Lung (tissue), 11 donors: ENCODE measurements at regions not wholly inside any gene's neighbourhood (a gene's known extent, or its start where the extent isn't known, plus 50 kb on each side); places are given as distances from the start of the nearest gene placed in this dataset.

ENCODE experiments used
- ATAC-seq: fragments of 200-7000 bp; cut with Tn5 transposase; one replicate; pipeline ENCODE4 v1.9.1; 2020; ENCODE audit warnings: moderate number of reproducible peaks; ENCODE audit not compliant: insufficient read depth, low FRiP score
- DNase-seq, 3 donors: peaks; one replicate each; pipeline ENCODE4 v3.0.0-alpha.2; 2013 to 2017
- H3K27ac ChIP-seq, 2 donors: one replicate each; pipeline ENCODE4 v1.5.1; 2013; ENCODE audit warnings: mild to moderate bottlenecking in 2 of 2, moderate library complexity in 2 of 2, control low read depth in 1 of 2, inconsistent platforms in 1 of 2, low read depth in 1 of 2, low read length in 1 of 2
- H3K27me3 ChIP-seq, 3 donors: one replicate each; pipeline ENCODE4 v1.5.1; 2013; ENCODE audit warnings: low read length in 2 of 3; ENCODE audit not compliant: control insufficient read depth in 3 of 3, insufficient read depth in 3 of 3
- H3K36me3 ChIP-seq, 4 donors: one replicate each; pipeline ENCODE4 v1.5.1; 2013; ENCODE audit warnings: low read length in 4 of 4, mild to moderate bottlenecking in 1 of 4, moderate library complexity in 1 of 4; ENCODE audit not compliant: control insufficient read depth in 4 of 4, insufficient read depth in 4 of 4
- H3K4me1 ChIP-seq, 5 donors: one replicate each; pipeline ENCODE4 v1.5.1; 2013; ENCODE audit warnings: low read length in 5 of 5, mild to moderate bottlenecking in 2 of 5, moderate library complexity in 1 of 5; ENCODE audit not compliant: control insufficient read depth in 5 of 5, insufficient read depth in 5 of 5
- H3K4me3 ChIP-seq: one replicate; pipeline ENCODE4 v1.5.1; 2013; ENCODE audit warnings: mild to moderate bottlenecking, control low read depth, moderate library complexity
- H3K9ac ChIP-seq, 2 donors: one replicate each; pipeline ENCODE4 v1.5.1; 2013; ENCODE audit warnings: low read length in 2 of 2, control low read depth in 1 of 2; ENCODE audit not compliant: insufficient read depth in 1 of 2
- H3K9me3 ChIP-seq, 4 donors: one replicate each; pipeline ENCODE4 v1.5.1; 2013; ENCODE audit warnings: low read length in 3 of 4, mild to moderate bottlenecking in 1 of 4, moderate library complexity in 1 of 4; ENCODE audit not compliant: control insufficient read depth in 4 of 4, insufficient read depth in 3 of 4
- WGBS, 2 donors: extraction: QIAGEN DNeasy Blood & Tissue Kit; methylation state at CpG; one replicate each; pipeline ENCODE4 v1.1.7; 2013; 5-methylcytosine and 5-hydroxymethylcytosine counted together
- TF ChIP-seq, protein P1 (sequence below): IDR thresholded peaks from 2 replicates; pipeline ENCODE4 v1.5.1; 2012; ENCODE audit warnings: mild to moderate bottlenecking; ENCODE audit errors: control extremely low read depth, extremely low read depth
- donor health status: control.
- donor health status: control.
- donor health status: Bipolar disorder and iron deficiency.
- donor health status: healthy.
- donor health status: DM: yes; HTN: yes; CAD: no.

DNA sequence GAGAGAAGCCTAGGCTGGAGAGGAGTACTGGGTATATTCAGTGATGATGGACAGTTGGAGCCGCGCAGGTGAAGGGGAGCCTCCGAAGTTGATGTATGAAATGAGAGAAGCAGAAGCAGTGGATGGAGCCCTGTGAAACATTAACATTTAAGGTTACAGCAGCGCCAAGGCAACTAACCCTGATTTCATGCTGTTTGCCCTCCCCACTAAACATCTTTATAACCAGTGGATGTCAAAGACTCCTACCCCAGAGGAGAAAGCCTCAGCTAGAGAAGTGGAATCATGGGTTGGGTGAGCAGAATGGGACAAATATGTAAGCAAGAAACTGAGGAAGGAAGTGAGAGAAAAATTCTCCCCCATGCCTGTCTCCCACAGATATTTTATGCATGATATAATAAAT, 92.0 kb upstream of the NMNAT3 start:
- ATAC-seq (no peak), DNase-seq (no peak)
- H3K9me3 ChIP-seq = peaks cover 0 to 2% (median 0%) of the 10 kb centered on the region in 4 donors
- H3K4me1 ChIP-seq = peaks cover 0 to 3% (median 0%) of the 10 kb centered on the region in 5 donors
- 76 to 82% methylated on average over 4 of the region's 4 CpGs for WGBS, 2 donors
- no peaks in the 10 kb centered on the region for H3K36me3 ChIP-seq
- TF ChIP-seq, protein P1, sequence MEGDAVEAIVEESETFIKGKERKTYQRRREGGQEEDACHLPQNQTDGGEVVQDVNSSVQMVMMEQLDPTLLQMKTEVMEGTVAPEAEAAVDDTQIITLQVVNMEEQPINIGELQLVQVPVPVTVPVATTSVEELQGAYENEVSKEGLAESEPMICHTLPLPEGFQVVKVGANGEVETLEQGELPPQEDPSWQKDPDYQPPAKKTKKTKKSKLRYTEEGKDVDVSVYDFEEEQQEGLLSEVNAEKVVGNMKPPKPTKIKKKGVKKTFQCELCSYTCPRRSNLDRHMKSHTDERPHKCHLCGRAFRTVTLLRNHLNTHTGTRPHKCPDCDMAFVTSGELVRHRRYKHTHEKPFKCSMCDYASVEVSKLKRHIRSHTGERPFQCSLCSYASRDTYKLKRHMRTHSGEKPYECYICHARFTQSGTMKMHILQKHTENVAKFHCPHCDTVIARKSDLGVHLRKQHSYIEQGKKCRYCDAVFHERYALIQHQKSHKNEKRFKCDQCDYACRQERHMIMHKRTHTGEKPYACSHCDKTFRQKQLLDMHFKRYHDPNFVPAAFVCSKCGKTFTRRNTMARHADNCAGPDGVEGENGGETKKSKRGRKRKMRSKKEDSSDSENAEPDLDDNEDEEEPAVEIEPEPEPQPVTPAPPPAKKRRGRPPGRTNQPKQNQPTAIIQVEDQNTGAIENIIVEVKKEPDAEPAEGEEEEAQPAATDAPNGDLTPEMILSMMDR = no peak
- H3K27ac ChIP-seq = no peak overlapping the region
- H3K4me3 ChIP-seq = no peak overlapping the region
- H3K9ac ChIP-seq = no peak overlapping the region
- no peaks in the 10 kb centered on the region for H3K27me3 ChIP-seq

DNA sequence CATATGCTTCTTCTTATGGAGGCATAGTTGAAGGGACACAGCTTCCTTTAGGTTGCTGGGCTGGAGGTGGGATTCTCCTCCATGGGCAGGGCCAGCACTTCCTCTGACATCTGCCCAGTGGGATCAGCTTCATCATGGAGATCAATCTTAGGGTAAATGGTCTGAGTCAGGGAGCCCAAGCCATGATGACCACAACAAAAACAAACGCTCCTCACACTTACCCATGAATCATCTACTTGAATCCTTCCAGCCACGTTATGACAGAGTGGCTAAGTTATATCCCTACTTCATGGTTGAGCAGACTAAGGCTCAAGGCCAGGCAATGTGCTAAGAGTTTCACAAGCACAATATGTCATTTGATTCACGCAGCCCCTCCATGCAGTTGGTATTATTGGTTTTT, 87.2 kb upstream of the NMNAT3 start:
- Histone ChIP-seq H3K9ac (no peak overlapping the region), H3K27ac (no peak overlapping the region), H3K4me3 (no peak overlapping the region), H3K36me3 (no peaks in the 10 kb centered on the region), H3K9me3 (peaks cover 0 to 4% (median 0%) of the 10 kb centered on the region in 4 donors), H3K27me3 (no peaks in the 10 kb centered on the region), H3K4me1 (peaks cover 0 to 2% (median 0%) of the 10 kb centered on the region in 5 donors)
- DNase-seq (no peak), ATAC-seq (no peak)
- TF ChIP-seq, protein P1 = no peak
- WGBS, 2 donors = 64 to 84% methylated on average over 3 of the region's 3 CpGs

DNA sequence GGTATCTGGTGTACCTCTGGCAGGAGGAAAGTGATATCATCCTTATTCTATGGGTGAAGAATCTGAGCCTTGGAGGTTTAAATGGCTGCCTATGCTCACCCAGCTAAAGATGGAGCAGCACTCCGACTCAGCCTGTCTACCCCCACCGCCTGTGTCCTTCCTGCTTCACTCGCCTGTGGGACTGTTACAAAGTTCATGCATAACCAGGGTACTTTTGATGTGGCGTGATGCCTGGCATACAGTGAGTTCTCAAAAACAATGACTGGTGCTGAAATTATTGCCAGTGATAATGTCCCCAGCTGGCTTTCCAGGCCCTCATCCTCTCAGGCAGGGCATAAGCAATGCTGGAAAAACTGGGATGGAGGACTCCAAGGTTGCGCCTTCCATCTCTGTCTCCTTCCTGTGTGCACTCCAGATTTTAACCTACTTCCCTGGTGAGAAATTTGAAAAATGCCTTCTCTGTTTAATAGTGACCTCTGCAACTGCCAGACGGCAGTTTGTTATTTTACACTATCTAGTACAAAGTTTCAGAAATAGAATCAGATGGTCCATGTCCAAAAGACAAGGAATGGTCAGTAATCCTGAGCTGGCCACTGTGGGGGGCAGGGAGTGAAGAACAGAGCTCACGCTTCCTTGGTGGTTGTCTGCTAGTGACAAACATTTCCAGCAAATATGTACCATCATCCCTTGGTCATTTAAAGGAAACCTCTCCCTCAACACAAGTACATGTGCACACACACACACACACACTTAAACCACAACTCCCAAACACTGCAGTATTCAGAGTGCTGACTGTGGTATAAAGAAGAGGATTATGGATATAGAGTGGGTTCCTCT, 86.5 kb upstream of the NMNAT3 start:
- Histone ChIP-seq H3K36me3 (no peaks in the 10 kb centered on the region), H3K4me1 (peaks cover 0 to 2% (median 0%) of the 10 kb centered on the region in 5 donors), H3K9ac (no peak overlapping the region), H3K27ac (no peak overlapping the region), H3K9me3 (peaks cover 0 to 4% (median 0%) of the 10 kb centered on the region in 4 donors), H3K27me3 (no peaks in the 10 kb centered on the region), H3K4me3 (no peak overlapping the region)
- no peak for ATAC-seq
- 72 to 74% methylated on average over 7 of the region's 7 CpGs for WGBS, 2 donors
- no peak for DNase-seq
- TF ChIP-seq, protein P1 = no peak

DNA sequence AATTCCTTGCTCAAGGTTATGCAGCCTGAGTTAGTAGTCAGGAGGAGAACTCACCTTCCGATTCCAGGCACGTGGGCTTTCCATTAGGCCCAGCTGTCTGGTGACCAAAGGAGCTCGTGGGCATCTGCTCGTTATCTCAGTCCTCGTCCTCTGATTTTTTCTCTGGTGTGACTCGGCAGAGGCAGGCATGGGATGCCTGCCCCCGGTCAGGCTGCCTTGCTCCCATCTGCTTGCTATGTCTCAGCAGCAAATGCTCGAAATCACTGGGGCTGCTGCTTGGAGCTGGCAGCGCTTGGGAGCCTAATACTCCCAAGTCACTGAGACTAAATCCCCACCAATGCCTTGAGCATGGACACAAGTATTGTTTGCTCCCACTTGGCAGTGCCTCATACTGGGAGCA, 84.5 kb upstream of the NMNAT3 start:
- 81 to 82% methylated on average over 9 of the region's 9 CpGs for WGBS, 2 donors
- no peak overlapping the region for H3K4me3 ChIP-seq
- no peak for ATAC-seq

More for the DNA sequence above, 84.5 kb upstream of the NMNAT3 start:
- H3K9me3 ChIP-seq = peaks cover 0 to 6% (median 0%) of the 10 kb centered on the region in 4 donors
- H3K36me3 ChIP-seq = no peaks in the 10 kb centered on the region
- peaks cover 0 to 4% (median 0%) of the 10 kb centered on the region in 5 donors for H3K4me1 ChIP-seq
- no peak for DNase-seq
- H3K9ac ChIP-seq = no peak overlapping the region
- no peaks in the 10 kb centered on the region for H3K27me3 ChIP-seq
- H3K27ac ChIP-seq = no peak overlapping the region
- TF ChIP-seq, protein P1 = no peak
